NCI-H774 (cell line): ENCODE measurements at regions not wholly inside any gene's neighbourhood (a gene's known extent, or its start where the extent isn't known, plus 50 kb on each side); places are given as distances from the start of the nearest gene placed in this dataset.
"Not testable (repeated sequence)": the region's sequence is repeated elsewhere in the genome, so short reads cannot be mapped to it uniquely, and the experiment has no call there.

Source experiments
- DNase-seq: peaks from one replicate; lab custom pipeline; 2025; lab: John Stamatoyannopoulos, UW

GRCh38 chrX:89033723-89034122, 286.7 kb downstream of the CPXCR1 start:
- no peak for DNase-seq

GRCh38 chrX:89034679-89035078, 287.7 kb downstream of the CPXCR1 start:
- DNase-seq, result no peak

GRCh38 chrX:89053223-89053622, 306.2 kb downstream of the CPXCR1 start:
- no peak for DNase-seq

GRCh38 chrX:89099587-89099986, 352.6 kb downstream of the CPXCR1 start:
- not testable (repeated sequence) for DNase-seq

GRCh38 chrX:89124985-89125384, 378.0 kb downstream of the CPXCR1 start:
- DNase-seq, result no peak
